IPS DF 6.9 (cell line): ENCODE measurements at regions not wholly inside any gene's neighbourhood (a gene's known extent, or its start where the extent isn't known, plus 50 kb on each side); places are given as distances from the start of the nearest gene placed in this dataset.

Experiments used
- DNase-seq: peaks from one replicate; pipeline ENCODE4 v3.0.0-alpha.2; 2013; ENCODE audit warnings: low read depth, low spot score
- H3K27ac ChIP-seq: one replicate; pipeline ENCODE4 v1.5.1; 2013; ENCODE audit warnings: low read length, control low read depth
- H3K27me3 ChIP-seq: 2 replicates; pipeline ENCODE4 v1.6.1; 2013; ENCODE audit warnings: mild to moderate bottlenecking, low read length; ENCODE audit not compliant: control insufficient read depth, insufficient read depth
- H3K36me3 ChIP-seq: 2 replicates; pipeline ENCODE4 v1.6.1; 2013; ENCODE audit warnings: low read length; ENCODE audit not compliant: control insufficient read depth, insufficient read depth
- H3K4me1 ChIP-seq: 2 replicates; pipeline ENCODE4 v1.6.1; 2013; ENCODE audit warnings: low read length; ENCODE audit not compliant: control insufficient read depth, insufficient read depth
- H3K4me3 ChIP-seq: 2 replicates; pipeline ENCODE4 v1.5.1; 2013; ENCODE audit warnings: mild to moderate bottlenecking, low read length
- H3K9me3 ChIP-seq: 2 replicates; pipeline ENCODE4 v1.6.1; 2013; ENCODE audit warnings: low read length, inconsistent platforms; ENCODE audit not compliant: control insufficient read depth, insufficient read depth
- WGBS: extraction: QIAGEN DNeasy Blood & Tissue Kit; methylation state at CpG from one replicate; pipeline ENCODE4 v1.1.7; 2013; ENCODE audit warnings: mixed read lengths, missing lambda C conversion rate; ENCODE audit not compliant: insufficient read length, insufficient coverage; 5-methylcytosine and 5-hydroxymethylcytosine counted together

DNA sequence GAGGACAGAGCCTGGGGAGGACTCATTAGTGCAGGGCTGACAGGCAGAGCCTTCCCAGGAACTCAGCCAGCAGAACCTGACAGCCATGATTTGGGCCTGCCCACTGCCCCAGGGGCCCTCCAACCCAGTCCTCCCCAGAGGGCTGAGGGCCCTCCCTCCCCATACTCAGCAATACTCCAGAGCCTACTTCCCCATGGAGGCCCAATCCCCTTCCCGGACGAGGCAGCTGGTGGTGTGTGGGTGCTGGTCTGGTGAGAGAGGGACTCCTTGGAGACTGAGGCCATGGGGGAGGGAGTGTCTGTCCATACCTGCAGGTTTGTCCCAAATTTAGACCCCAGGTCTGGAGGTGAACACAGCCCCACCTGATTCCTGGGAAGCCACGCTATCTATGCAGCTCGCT, 120.9 kb upstream of the MLN start:
- peaks cover 3% of the 10 kb centered on the region; the same call in 1 of the 2 replicates for H3K4me1 ChIP-seq
- H3K9me3 ChIP-seq = no peaks in the 10 kb centered on the region
- no peak overlapping the region for H3K27ac ChIP-seq
- WGBS = no CpG with 5 or more reads among the region's 4 CpGs
- no peaks in the 10 kb centered on the region for H3K27me3 ChIP-seq
- DNase-seq = no peak
- H3K36me3 ChIP-seq = no peaks in the 10 kb centered on the region
- no peak overlapping the region for H3K4me3 ChIP-seq

GRCh38 chr6:33923857-33924514, 120.2 kb upstream of the MLN start:
- H3K4me1 ChIP-seq = peaks cover 3% of the 10 kb centered on the region; the same call in 1 of the 2 replicates
- no CpG with 5 or more reads among the region's 10 CpGs for WGBS
- H3K9me3 ChIP-seq = no peaks in the 10 kb centered on the region
- no peak overlapping the region for H3K27ac ChIP-seq
- H3K27me3 ChIP-seq = no peaks in the 10 kb centered on the region
- 0 out of 2 replicates have a peak, but pooled peaks cover 2% of the 10 kb centered on the region for H3K36me3 ChIP-seq
- no peak overlapping the region for H3K4me3 ChIP-seq
- DNase-seq = no peak

- peaks cover under 1% of the 10 kb centered on the region; the same call in 1 of the 2 replicates for H3K4me1 ChIP-seq
- no peak for DNase-seq
- H3K4me3 ChIP-seq = no peak overlapping the region
- H3K27ac ChIP-seq = no peak overlapping the region
- H3K9me3 ChIP-seq = no peaks in the 10 kb centered on the region
- WGBS = no CpG with 5 or more reads among the region's 5 CpGs
- 0 out of 2 replicates have a peak, but pooled peaks cover 2% of the 10 kb centered on the region for H3K36me3 ChIP-seq
- no peaks in the 10 kb centered on the region for H3K27me3 ChIP-seq
Measured at GRCh38 chr6:33921745-33922144, 117.9 kb upstream of the MLN start.

GRCh38 chr6:33918175-33918695, 114.4 kb upstream of the MLN start:
- no peaks in the 10 kb centered on the region for H3K9me3 ChIP-seq
- H3K27ac ChIP-seq = no peak overlapping the region
- H3K27me3 ChIP-seq = no peaks in the 10 kb centered on the region
- DNase-seq = no peak
- H3K4me1 ChIP-seq = no peaks in the 10 kb centered on the region
- 0 out of 2 replicates have a peak, but pooled peaks cover 2% of the 10 kb centered on the region for H3K36me3 ChIP-seq
- WGBS = no CpG with 5 or more reads among the region's 8 CpGs
- H3K4me3 ChIP-seq = no peak overlapping the region

- Histone ChIP-seq H3K27me3 (no peaks in the 10 kb centered on the region), H3K9me3 (no peaks in the 10 kb centered on the region), H3K4me1 (no peaks in the 10 kb centered on the region), H3K4me3 (no peak overlapping the region), H3K36me3 (0 out of 2 replicates have a peak, but pooled peaks cover 2% of the 10 kb centered on the region), H3K27ac (no peak overlapping the region)
- no peak for DNase-seq
- WGBS = no CpG with 5 or more reads among the region's 3 CpGs
Measured at GRCh38 chr6:33915134-33915533, 111.3 kb upstream of the MLN start.

DNA sequence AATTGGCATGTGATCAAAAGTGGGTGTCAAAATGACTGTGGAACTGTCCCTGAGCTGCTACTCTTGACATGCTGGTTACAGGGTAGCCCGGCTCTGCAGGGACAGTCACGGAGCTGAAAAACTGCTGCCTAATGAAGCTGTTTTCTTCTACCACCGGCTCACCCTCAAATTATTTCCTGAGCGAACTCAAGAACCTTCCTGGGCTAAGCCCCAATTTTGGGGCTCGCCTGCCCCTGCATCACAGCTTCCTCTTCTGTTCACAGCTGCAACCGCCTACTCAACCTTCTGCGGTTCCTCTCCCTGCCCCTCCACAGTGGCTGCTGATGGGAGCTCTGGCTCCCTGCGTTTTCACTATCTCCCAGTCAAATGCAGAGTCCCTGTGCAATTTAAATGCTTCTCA, 110.8 kb upstream of the MLN start:
- Histone ChIP-seq H3K4me3 (no peak overlapping the region), H3K27me3 (no peaks in the 10 kb centered on the region), H3K36me3 (0 out of 2 replicates have a peak, but pooled peaks cover 2% of the 10 kb centered on the region), H3K4me1 (no peaks in the 10 kb centered on the region), H3K9me3 (no peaks in the 10 kb centered on the region), H3K27ac (no peak overlapping the region)
- DNase-seq = no peak
- no CpG with 5 or more reads among the region's 8 CpGs for WGBS

GRCh38 chr6:33912195-33912594, 108.4 kb upstream of the MLN start:
- no peaks in the 10 kb centered on the region for H3K36me3 ChIP-seq
- no peak overlapping the region for H3K27ac ChIP-seq
- no peaks in the 10 kb centered on the region for H3K4me1 ChIP-seq
- no peak for DNase-seq
- H3K4me3 ChIP-seq = no peak overlapping the region
- H3K9me3 ChIP-seq = no peaks in the 10 kb centered on the region
- H3K27me3 ChIP-seq = no peaks in the 10 kb centered on the region
- no CpG with 5 or more reads among the region's 1 CpG for WGBS

GRCh38 chr6:33911488-33911887, 107.7 kb upstream of the MLN start:
- no peak overlapping the region for H3K27ac ChIP-seq
- no peak overlapping the region for H3K4me3 ChIP-seq
- DNase-seq = no peak
- no peaks in the 10 kb centered on the region for H3K9me3 ChIP-seq
- no peaks in the 10 kb centered on the region for H3K4me1 ChIP-seq
- no peaks in the 10 kb centered on the region for H3K27me3 ChIP-seq
- H3K36me3 ChIP-seq = no peaks in the 10 kb centered on the region
- WGBS = no CpG with 5 or more reads among the region's 6 CpGs

DNA sequence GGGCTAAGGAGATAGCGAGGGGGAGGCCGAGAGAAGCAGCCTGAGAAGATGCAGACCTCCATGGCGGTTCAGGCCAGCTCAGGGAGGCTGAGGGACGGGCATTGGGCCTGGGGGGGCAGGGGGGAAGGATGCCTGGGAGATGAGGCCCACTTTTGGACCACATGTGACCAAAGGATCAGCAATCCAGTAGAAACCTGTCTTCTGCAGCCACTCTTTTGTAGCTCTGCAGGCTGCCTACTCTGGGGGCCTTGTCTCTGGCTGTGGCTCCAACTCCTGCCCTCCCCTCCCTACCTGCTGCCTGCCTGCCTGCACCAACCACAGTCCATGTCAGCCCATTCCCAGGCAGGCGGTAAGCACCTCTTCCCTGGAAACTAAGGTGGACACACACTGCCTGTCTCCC, 106.8 kb upstream of the MLN start:
- no peak for DNase-seq
- no peak overlapping the region for H3K4me3 ChIP-seq
- no peaks in the 10 kb centered on the region for H3K27me3 ChIP-seq
- H3K4me1 ChIP-seq = no peaks in the 10 kb centered on the region
- H3K36me3 ChIP-seq = no peaks in the 10 kb centered on the region
- no peaks in the 10 kb centered on the region for H3K9me3 ChIP-seq
- WGBS = no CpG with 5 or more reads among the region's 5 CpGs
- no peak overlapping the region for H3K27ac ChIP-seq

DNA sequence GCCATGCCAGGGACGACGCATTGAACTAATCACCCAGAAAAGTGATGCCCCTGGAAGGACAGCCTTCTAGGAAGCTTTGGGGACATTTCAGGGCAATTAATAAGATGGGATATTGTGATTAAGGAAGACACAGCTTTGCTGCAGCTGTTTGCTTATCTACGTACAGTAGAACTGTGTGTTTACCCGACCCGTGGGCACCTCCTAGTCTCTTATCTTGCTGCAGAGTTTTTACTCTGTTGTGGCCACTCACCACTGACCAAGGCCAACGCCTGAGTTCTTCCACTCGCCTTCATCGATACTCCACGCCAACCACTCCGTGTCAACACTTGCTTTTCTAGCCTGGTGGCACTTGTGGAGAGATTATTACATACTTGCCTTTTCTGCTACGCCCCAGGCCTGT, 105.9 kb upstream of the MLN start:
- Histone ChIP-seq H3K9me3 (no peaks in the 10 kb centered on the region), H3K4me1 (no peaks in the 10 kb centered on the region), H3K27ac (no peak overlapping the region), H3K27me3 (no peaks in the 10 kb centered on the region), H3K4me3 (no peak overlapping the region), H3K36me3 (no peaks in the 10 kb centered on the region)
- WGBS = no CpG with 5 or more reads among the region's 11 CpGs
- DNase-seq = no peak

GRCh38 chr6:33908025-33908424, 104.2 kb upstream of the MLN start:
- H3K27me3 ChIP-seq = no peaks in the 10 kb centered on the region
- no peaks in the 10 kb centered on the region for H3K36me3 ChIP-seq
- no CpG with 5 or more reads among the region's 4 CpGs for WGBS
- H3K4me3 ChIP-seq = no peak overlapping the region
- 0 out of 2 replicates have a peak, but pooled peaks cover 4% of the 10 kb centered on the region for H3K4me1 ChIP-seq
- DNase-seq = no peak
- H3K27ac ChIP-seq = no peak overlapping the region
- H3K9me3 ChIP-seq = no peaks in the 10 kb centered on the region
